ENCODE measurements at regions not wholly inside any gene's neighbourhood (a gene's known extent, or its start where the extent isn't known, plus 50 kb on each side); places are given as distances from the start of the nearest gene placed in this dataset.

DNA sequence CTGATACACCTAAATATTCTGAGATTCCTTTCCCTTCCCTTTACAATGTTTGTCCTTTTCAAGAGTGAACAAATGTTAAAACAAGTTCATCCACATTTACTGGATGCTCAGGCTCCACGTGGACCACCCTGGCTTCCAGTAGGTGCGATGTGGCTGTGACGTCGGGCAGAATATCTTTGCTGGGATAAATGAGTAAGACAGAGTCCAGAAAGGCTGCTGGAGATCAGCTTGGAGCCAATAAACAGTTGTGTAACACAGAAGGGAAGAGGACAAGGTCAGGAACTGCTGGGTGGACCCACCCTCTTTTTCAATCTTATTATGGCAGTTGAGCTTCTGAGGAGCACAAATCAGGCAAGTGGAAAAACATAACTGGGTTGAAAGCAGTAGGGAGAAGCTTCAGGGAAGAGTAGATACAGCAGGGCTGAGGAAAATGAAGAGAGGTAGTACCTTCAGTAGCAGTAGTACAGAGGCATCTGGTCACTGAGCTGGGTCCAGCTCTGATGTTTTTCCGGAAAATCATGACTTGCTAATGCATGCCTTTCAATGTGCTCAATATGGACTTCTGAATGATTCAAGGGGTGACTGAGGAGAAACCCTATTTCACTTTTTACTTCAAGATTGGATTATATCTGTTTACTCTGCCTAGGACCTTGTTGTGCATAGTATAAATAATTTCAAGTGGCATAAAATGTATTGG, 171.8 kb upstream of the MAD2L1 start:
- TF ChIP-seq, protein P1, sequence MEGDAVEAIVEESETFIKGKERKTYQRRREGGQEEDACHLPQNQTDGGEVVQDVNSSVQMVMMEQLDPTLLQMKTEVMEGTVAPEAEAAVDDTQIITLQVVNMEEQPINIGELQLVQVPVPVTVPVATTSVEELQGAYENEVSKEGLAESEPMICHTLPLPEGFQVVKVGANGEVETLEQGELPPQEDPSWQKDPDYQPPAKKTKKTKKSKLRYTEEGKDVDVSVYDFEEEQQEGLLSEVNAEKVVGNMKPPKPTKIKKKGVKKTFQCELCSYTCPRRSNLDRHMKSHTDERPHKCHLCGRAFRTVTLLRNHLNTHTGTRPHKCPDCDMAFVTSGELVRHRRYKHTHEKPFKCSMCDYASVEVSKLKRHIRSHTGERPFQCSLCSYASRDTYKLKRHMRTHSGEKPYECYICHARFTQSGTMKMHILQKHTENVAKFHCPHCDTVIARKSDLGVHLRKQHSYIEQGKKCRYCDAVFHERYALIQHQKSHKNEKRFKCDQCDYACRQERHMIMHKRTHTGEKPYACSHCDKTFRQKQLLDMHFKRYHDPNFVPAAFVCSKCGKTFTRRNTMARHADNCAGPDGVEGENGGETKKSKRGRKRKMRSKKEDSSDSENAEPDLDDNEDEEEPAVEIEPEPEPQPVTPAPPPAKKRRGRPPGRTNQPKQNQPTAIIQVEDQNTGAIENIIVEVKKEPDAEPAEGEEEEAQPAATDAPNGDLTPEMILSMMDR (IDR thresholded peaks at IDR 0.05; ENCODE audit: unreplicated experiment) = no peak
- BruUV-seq (replicated peaks) = no TSS peak
- Mint-ChIP-seq H3K4me3 (ENCODE audit: unreplicated experiment) (no peak overlapping the region), H3K36me3 (ENCODE audit: insufficient read depth, unreplicated experiment) (no peaks in the 10 kb centered on the region), H3K27ac (ENCODE audit: low read depth, unreplicated experiment) (no peak overlapping the region), H3K27me3 (ENCODE audit: insufficient read depth, unreplicated experiment) (no peaks in the 10 kb centered on the region), H3K4me1 (ENCODE audit: insufficient read depth, unreplicated experiment) (no peaks in the 10 kb centered on the region), H3K9me3 (ENCODE audit: unreplicated experiment) (no peaks in the 10 kb centered on the region)
- DNase-seq (ENCODE audit: unreplicated experiment) = no peak
- intact Hi-C loops (cut with micrococcal nuclease) = no loop called here
- POLR2A ChIA-PET = interaction anchor here (0.6 to 0.8 kb wide), 2 partner anchors 41 to 310 kb away, joined by 3 read pairs; no protein-coding TSS in a partner anchor
- CTCF ChIA-PET = no interaction called here

DNA sequence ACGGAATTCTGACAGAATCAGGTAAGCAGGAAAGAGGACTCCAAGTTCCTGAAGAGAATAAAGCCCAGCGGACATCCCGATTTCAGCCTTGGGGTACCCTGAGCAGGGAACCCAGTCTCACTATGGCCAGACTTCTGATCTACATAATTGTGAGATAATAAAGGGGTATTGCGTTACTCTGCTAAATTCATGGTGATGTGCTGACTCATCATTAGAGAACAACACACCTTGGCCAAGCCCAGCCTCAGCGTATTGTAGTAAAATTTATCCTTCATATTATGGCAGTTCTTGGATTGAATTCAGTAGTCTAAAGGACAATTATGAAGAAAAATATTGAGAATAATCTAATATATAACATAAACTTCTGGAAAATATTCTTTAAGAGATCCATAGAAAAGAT, 170.2 kb upstream of the MAD2L1 start:
- TF ChIP-seq, protein P1 (IDR thresholded peaks at IDR 0.05; ENCODE audit: unreplicated experiment) = no peak
- BruUV-seq (replicated peaks) = no TSS peak
- ChIA-PET CTCF (no interaction called here), POLR2A (no interaction called here)
- H3K27ac Mint-ChIP-seq (ENCODE audit: low read depth, unreplicated experiment) = no peak overlapping the region
- peaks cover 7% of the 10 kb centered on the region for H3K9me3 Mint-ChIP-seq (ENCODE audit: unreplicated experiment)
- intact Hi-C loops (cut with micrococcal nuclease) = no loop called here
- H3K4me3 Mint-ChIP-seq (ENCODE audit: unreplicated experiment) = no peak overlapping the region
- DNase-seq (ENCODE audit: unreplicated experiment) = no peak
- H3K4me1 Mint-ChIP-seq (ENCODE audit: insufficient read depth, unreplicated experiment) = no peaks in the 10 kb centered on the region
- no peaks in the 10 kb centered on the region for H3K36me3 Mint-ChIP-seq (ENCODE audit: insufficient read depth, unreplicated experiment)
- H3K27me3 Mint-ChIP-seq (ENCODE audit: insufficient read depth, unreplicated experiment) = no peaks in the 10 kb centered on the region

DNA sequence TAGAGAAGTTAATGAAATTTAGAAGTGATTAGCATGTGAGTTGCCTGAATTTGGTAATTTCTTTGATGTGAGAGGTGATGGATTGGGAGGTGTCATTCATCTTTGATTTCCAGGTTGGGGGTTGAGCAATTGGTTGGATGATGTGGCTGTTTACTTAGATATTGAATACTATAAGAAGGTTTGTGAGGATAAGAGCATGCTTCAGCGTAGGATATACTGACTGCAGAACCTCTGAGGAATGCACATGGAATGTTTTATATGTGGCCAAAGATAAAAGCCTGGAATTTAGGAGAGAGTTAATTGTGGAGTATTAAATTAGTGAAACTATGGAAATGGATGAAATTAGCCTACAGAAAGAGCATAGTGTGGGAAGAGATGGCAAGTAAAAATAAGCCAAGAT, 165.4 kb upstream of the MAD2L1 start:
- no peak for DNase-seq (ENCODE audit: unreplicated experiment)
- H3K27me3 Mint-ChIP-seq (ENCODE audit: insufficient read depth, unreplicated experiment) = no peaks in the 10 kb centered on the region
- TF ChIP-seq, protein P1 (IDR thresholded peaks at IDR 0.05; ENCODE audit: unreplicated experiment) = no peak
- intact Hi-C loops (cut with micrococcal nuclease) = no loop called here
- no peak overlapping the region for H3K27ac Mint-ChIP-seq (ENCODE audit: low read depth, unreplicated experiment)
- peaks cover 7% of the 10 kb centered on the region for H3K9me3 Mint-ChIP-seq (ENCODE audit: unreplicated experiment)
- ChIA-PET CTCF (interaction anchor here (0.7 kb wide), 1 partner anchor 9 kb away, joined by 3 read pairs; no protein-coding TSS in a partner anchor), POLR2A (no interaction called here)
- BruUV-seq (replicated peaks) = no TSS peak
- H3K4me3 Mint-ChIP-seq (ENCODE audit: unreplicated experiment) = no peak overlapping the region
- no peaks in the 10 kb centered on the region for H3K36me3 Mint-ChIP-seq (ENCODE audit: insufficient read depth, unreplicated experiment)
- peaks cover 7% of the 10 kb centered on the region for H3K4me1 Mint-ChIP-seq (ENCODE audit: insufficient read depth, unreplicated experiment)

DNA sequence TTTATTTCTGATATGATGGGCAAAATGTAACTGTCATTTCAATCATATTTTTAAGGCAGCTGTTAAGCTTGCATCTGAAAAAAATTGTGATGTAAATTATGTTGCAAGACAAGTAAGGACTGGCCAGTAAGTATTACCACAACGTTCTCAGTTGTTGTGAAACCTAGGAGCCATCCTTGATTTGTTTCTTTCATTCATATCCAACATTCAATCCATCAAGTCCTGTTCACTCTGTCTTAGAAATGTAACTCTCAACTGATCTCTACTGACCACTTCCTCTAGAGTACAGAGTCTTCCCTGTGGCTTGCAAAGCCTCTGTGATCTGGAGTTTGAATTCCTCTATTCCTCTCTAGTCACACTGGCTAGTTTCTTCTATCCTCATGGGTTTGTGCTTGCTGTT, 161.4 kb upstream of the MAD2L1 start:
- TF ChIP-seq, protein P1 (IDR thresholded peaks at IDR 0.05; ENCODE audit: unreplicated experiment) = no peak
- no peaks in the 10 kb centered on the region for H3K27me3 Mint-ChIP-seq (ENCODE audit: insufficient read depth, unreplicated experiment)
- H3K4me3 Mint-ChIP-seq (ENCODE audit: unreplicated experiment) = no peak overlapping the region
- H3K9me3 Mint-ChIP-seq (ENCODE audit: unreplicated experiment) = peaks cover 7% of the 10 kb centered on the region
- no peaks in the 10 kb centered on the region for H3K36me3 Mint-ChIP-seq (ENCODE audit: insufficient read depth, unreplicated experiment)
- peak overlapping the region; percentile 17 for H3K27ac Mint-ChIP-seq (ENCODE audit: low read depth, unreplicated experiment)
- ChIA-PET POLR2A (no interaction called here), CTCF (interaction anchor here (0.6 kb wide), 1 partner anchor 261 kb away, joined by 3 read pairs; no protein-coding TSS in a partner anchor)
- no TSS peak for BruUV-seq (replicated peaks)
- intact Hi-C loops (cut with micrococcal nuclease) = no loop called here
- DNase-seq (ENCODE audit: unreplicated experiment) = peak; percentile 60
- peaks cover 7% of the 10 kb centered on the region for H3K4me1 Mint-ChIP-seq (ENCODE audit: insufficient read depth, unreplicated experiment)

All from MCF 10A (cell line).